Activated CD4-positive, alpha-beta T cell treated with anti-CD3 and anti-CD28 coated beads for 36 hours (primary cell): ENCODE measurements at regions not wholly inside any gene's neighbourhood (a gene's known extent, or its start where the extent isn't known, plus 50 kb on each side); places are given as distances from the start of the nearest gene placed in this dataset.

Experiments
- ATAC-seq: fragments of 200-7000 bp; cut with Tn5 transposase; one replicate; pipeline ENCODE4 v1.10.0; 2021; ENCODE audit warnings: mild to moderate bottlenecking, moderate library complexity
- CTCF ChIA-PET: fragments of 350-600 bp; sonication (Branson Sonifier 250); formaldehyde crosslinking; loops from one replicate; lab custom pipeline; 2021; ENCODE audit warnings: antibody characterized with exemption; lab: Charles Lee
- POLR2A ChIA-PET: fragments of 350-600 bp; sonication (Branson Sonifier 250); formaldehyde crosslinking; loops from one replicate; lab custom pipeline; 2021; ENCODE audit warnings: antibody characterized with exemption, inconsistent platforms; lab: Charles Lee
- DNase-seq: peaks from one replicate; pipeline ENCODE4 v3.0.0-alpha.2; 2020
- H3K27ac Mint-ChIP-seq: one replicate; pipeline ENCODE4 v1.8.0; 2021; ENCODE audit warnings: mixed read lengths
- H3K27me3 Mint-ChIP-seq: one replicate; pipeline ENCODE4 v1.8.0; 2021; ENCODE audit warnings: mixed read lengths
- H3K36me3 Mint-ChIP-seq: one replicate; pipeline ENCODE4 v1.8.0; 2021; ENCODE audit warnings: low read depth, mixed read lengths
- H3K4me1 Mint-ChIP-seq: one replicate; pipeline ENCODE4 v1.8.0; 2021; ENCODE audit warnings: mixed read lengths
- H3K4me3 Mint-ChIP-seq: one replicate; pipeline ENCODE4 v1.8.0; 2021; ENCODE audit warnings: mild to moderate bottlenecking, moderate library complexity, mixed read lengths
- H3K9me3 Mint-ChIP-seq: one replicate; pipeline ENCODE4 v1.8.0; 2021; ENCODE audit warnings: low read depth, mixed read lengths
- intact Hi-C, 2 experiments: fragments of 100-400 bp; cut with DNase I in 1 of 2; cut with micrococcal nuclease in 1 of 2; formaldehyde crosslinking; loops; one replicate each; pipeline versions ENCODE4 v1.14.2 to v1.15.1; 2022 to 2024; cut with DNase I, micrococcal nuclease

DNA sequence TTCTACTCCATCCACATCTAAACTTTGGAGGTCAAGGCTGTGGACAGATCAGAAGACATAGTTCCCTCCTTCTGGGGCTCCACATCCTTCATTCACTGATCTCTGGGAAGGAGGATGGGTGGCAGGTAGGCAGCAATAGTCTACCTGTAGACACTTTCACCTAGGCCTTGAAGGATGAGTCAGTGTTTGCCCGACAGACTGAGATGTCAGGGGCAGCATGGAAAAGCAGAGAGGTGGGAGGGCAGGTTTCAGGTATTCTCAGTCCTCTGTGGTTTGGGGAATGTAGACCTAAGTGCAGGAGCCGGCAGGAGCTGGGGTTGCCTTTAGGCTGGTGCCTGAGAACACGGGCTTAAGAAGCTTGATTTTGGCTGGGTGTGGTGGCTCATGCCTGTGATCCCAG is 171.9 kb upstream of the ZNF267 start:
- H3K27me3 Mint-ChIP-seq: no peaks in the 10 kb centered on the region
- intact Hi-C loops: loop anchor here (1.0 to 10.0 kb wide), 7 partner anchors 12 to 627 kb away; partner anchors contain the start of genes KAT8 (in 1 of the 2), RUSF1 (in 1 of the 2), ZNF646 (in 1 of the 2) and ZNF668 (in 1 of the 2)
- H3K27ac Mint-ChIP-seq: peak overlapping the region; percentile 96
- H3K4me3 Mint-ChIP-seq: peak overlapping the region; percentile 92
- H3K36me3 Mint-ChIP-seq: peaks cover 53% of the 10 kb centered on the region
- ChIA-PET CTCF (interaction anchor here (0.6 to 3.2 kb wide), 2 partner anchors 11 to 168 kb away, joined by 6 to 11 read pairs; a partner anchor contains a TSS), POLR2A (interaction anchor here (1.6 to 2.5 kb wide), 3 partner anchors 10 to 13 kb away, joined by 5 to 24 read pairs (median 10); a partner anchor contains a TSS)
- DNase-seq (no peak), ATAC-seq (no peak)
- no peaks in the 10 kb centered on the region for H3K9me3 Mint-ChIP-seq
- H3K4me1 Mint-ChIP-seq: peaks cover 32% of the 10 kb centered on the region

DNA sequence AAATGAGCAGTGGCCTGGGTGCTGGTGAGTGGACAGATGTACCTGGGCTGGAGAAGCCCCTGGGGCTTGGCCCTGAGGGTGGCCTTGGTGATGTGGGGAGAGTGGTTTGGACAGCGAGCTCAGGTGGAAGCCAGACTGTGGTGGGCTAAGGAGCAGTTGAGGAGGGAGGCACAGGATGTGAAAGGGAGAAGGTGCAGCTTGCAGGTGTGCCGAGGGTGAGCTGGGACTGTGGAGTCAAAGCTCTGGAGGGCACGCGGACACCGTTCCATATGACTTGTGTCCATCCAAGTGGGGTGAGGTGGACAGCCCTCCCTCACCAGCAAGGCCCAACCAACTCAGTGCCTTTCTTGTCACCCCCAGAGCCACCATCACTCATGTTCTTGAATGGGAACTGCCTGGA is 170.8 kb upstream of the ZNF267 start:
- Mint-ChIP-seq H3K9me3 (no peaks in the 10 kb centered on the region), H3K4me1 (peaks cover 37% of the 10 kb centered on the region), H3K36me3 (peaks cover 61% of the 10 kb centered on the region), H3K27me3 (no peaks in the 10 kb centered on the region), H3K4me3 (peak overlapping the region; percentile 92), H3K27ac (peak overlapping the region; percentile 96)
- ATAC-seq (no peak), DNase-seq (no peak)
- intact Hi-C loops: loop anchor here in 1 of 2 experiments (10.0 kb wide), 1 partner anchor 438 kb away; no protein-coding TSS in a partner anchor
- CTCF ChIA-PET: interaction anchor here (0.5 to 3.2 kb wide), 3 partner anchors 9 to 176 kb away, joined by 3 to 11 read pairs (median 3); a partner anchor contains a TSS
- POLR2A ChIA-PET: interaction anchor here (1.2 to 2.5 kb wide), 4 partner anchors 9 to 171 kb away, joined by 5 to 24 read pairs (median 8); partner anchors contain the start of gene ZNF267

DNA sequence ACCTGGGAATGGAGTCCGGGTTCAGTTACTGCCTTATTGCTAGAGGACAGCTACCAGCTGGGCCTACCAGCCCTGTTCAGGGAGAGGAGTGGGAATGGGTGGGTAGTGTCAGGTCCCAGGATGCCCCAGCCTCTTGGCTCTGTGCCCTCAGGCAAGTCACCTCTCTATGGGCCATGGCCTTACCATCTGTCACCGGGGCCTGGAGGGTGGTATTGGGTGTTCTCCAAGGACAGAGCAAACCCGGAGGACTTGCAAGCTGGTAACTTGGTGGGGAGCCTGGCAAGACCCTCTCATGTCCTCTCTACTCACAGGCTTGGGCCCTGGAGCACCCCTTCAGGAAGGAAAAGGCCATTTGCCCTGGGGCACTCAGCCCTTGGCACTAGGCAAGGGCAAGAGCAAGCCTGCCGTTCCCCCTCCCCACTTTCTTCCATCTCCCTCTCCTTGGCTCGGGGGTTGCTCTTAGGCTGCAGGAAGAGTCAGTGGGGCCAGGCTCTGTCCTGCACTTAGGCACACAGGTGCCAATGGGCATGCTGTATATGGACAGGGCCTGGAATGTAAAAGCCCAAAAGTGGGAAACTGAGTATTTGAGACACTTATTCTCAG is 170.0 kb upstream of the ZNF267 start:
- no peak for DNase-seq
- H3K36me3 Mint-ChIP-seq: peaks cover 68% of the 10 kb centered on the region
- intact Hi-C loops: loop anchor here in 1 of 2 experiments (10.0 kb wide), 1 partner anchor 439 kb away; no protein-coding TSS in a partner anchor
- H3K4me1 Mint-ChIP-seq: peaks cover 44% of the 10 kb centered on the region
- ChIA-PET CTCF (interaction anchor here (3.2 kb wide), 1 partner anchor 9 kb away, joined by 11 read pairs; a partner anchor contains a TSS), POLR2A (interaction anchor here (1.6 kb wide), 1 partner anchor 11 kb away, joined by 5 read pairs; no protein-coding TSS in a partner anchor)
- H3K4me3 Mint-ChIP-seq: no peak overlapping the region
- H3K27ac Mint-ChIP-seq: no peak overlapping the region
- ATAC-seq: no peak
- H3K9me3 Mint-ChIP-seq: no peaks in the 10 kb centered on the region
- H3K27me3 Mint-ChIP-seq: no peaks in the 10 kb centered on the region

DNA sequence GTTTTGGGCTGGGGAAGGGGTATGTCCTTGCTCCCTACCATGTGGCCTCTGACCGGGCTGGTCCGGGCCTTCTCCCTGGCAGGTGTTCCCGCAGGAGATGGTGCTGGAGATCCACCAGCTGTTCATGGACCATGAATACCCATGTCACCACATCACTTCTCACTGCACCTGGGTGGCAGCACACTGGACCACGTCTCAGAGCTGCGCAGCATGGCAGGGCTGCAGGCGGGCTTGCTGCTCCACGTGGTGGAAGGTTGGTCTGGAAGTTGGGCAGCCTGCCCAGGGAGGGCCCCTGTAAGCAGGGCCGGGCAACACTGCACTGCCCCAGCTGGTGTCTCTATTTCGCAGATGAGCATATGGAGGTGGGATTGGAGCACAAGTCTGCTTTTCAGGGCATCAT is 169.5 kb upstream of the ZNF267 start:
- intact Hi-C loops: loop anchor here in 1 of 2 experiments (10.0 kb wide), 1 partner anchor 439 kb away; no protein-coding TSS in a partner anchor
- no peak for DNase-seq
- Mint-ChIP-seq H3K27me3 (no peaks in the 10 kb centered on the region), H3K9me3 (no peaks in the 10 kb centered on the region), H3K27ac (no peak overlapping the region), H3K4me1 (peaks cover 47% of the 10 kb centered on the region), H3K4me3 (no peak overlapping the region), H3K36me3 (peaks cover 72% of the 10 kb centered on the region)
- ChIA-PET POLR2A (interaction anchor here (1.4 kb wide), 1 partner anchor 9 kb away, joined by 11 read pairs; a partner anchor contains a TSS), CTCF (no interaction called here)
- no peak for ATAC-seq

DNA sequence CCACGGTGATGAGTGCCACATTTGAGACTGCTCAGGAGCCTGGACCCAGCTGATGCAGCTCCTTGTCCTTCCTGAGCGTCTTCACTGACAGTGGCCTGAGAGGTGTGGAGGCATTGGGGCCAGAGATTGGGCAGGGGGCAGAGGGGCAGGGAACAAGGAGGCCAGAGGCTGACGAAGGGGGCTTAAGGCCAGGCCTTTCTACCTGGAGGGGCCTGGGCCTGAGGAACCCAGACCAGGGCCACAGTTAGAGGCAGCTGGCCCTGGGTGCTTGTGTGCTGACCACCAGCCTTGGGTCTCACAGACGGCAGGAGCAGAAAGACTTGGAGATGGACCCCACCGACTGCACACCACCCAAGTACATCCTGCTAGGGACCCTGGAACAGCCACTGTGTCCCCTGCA is 168.2 kb upstream of the ZNF267 start:
- peaks cover 76% of the 10 kb centered on the region for H3K36me3 Mint-ChIP-seq
- ChIA-PET POLR2A (interaction anchor here (1.2 to 1.4 kb wide), 2 partner anchors 8 to 168 kb away, joined by 4 to 11 read pairs; partner anchors contain the start of gene ZNF267), CTCF (no interaction called here)
- H3K27ac Mint-ChIP-seq: no peak overlapping the region
- intact Hi-C loops: loop anchor here in 1 of 2 experiments (10.0 kb wide), 1 partner anchor 441 kb away; no protein-coding TSS in a partner anchor
- peaks cover 47% of the 10 kb centered on the region for H3K4me1 Mint-ChIP-seq
- no peaks in the 10 kb centered on the region for H3K27me3 Mint-ChIP-seq
- no peaks in the 10 kb centered on the region for H3K9me3 Mint-ChIP-seq
- DNase-seq: no peak
- no peak for ATAC-seq
- H3K4me3 Mint-ChIP-seq: no peak overlapping the region

DNA sequence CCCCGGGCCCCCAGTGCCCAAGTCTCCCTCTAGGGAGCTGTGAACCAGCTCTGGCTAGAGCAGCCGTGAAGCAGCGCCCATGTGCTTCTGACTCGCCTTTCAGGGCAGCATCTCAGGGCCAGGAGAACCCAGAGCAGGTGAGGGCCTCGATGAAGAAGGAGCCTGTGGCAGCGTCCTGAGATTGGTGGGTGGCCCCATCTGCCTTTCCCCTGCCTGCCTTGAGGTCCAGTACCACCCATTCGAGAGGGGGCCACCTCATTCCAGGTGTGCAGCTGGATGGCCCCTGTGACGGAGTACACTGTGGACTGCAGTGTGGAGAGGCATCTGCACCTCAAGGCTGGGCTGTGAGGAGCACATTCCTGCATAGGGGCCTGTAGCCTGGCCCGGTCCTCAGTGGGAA is 167.3 kb upstream of the ZNF267 start:
- ChIA-PET CTCF (no interaction called here), POLR2A (interaction anchor here (0.6 kb wide), 1 partner anchor 199 kb away, joined by 3 read pairs; no protein-coding TSS in a partner anchor)
- peaks cover 71% of the 10 kb centered on the region for H3K36me3 Mint-ChIP-seq
- DNase-seq (no peak), ATAC-seq (no peak)
- H3K4me1 Mint-ChIP-seq: peaks cover 42% of the 10 kb centered on the region
- no peaks in the 10 kb centered on the region for H3K9me3 Mint-ChIP-seq
- H3K27ac Mint-ChIP-seq: no peak overlapping the region
- intact Hi-C loops: loop anchor here in 1 of 2 experiments (10.0 kb wide), 1 partner anchor 442 kb away; no protein-coding TSS in a partner anchor
- H3K27me3 Mint-ChIP-seq: no peaks in the 10 kb centered on the region
- H3K4me3 Mint-ChIP-seq: no peak overlapping the region

DNA sequence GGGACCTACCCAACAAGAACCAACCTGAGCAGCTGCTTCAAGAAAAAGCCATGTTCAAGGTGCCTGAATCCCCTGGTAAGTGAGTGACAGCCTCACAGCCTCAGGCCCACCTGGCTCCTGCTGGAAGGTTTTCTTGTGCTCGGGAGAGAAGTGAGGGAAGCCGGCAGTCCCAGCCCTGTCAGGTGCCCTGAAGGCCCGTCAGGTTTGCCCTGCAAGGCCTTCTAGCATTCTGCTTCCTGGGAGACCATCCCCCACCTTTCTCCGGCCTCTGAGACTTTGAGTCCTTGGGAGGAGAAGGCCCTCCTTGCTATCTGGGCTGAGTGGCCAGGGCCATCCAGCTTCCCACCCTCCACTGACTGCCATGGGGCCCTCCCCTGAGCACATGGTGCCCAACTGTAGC is 166.7 kb upstream of the ZNF267 start:
- DNase-seq (no peak), ATAC-seq (no peak)
- ChIA-PET POLR2A (interaction anchor here (0.6 kb wide), 3 partner anchors 99 to 238 kb away, joined by 3 read pairs; no protein-coding TSS in a partner anchor), CTCF (no interaction called here)
- H3K36me3 Mint-ChIP-seq: peaks cover 65% of the 10 kb centered on the region
- no peaks in the 10 kb centered on the region for H3K9me3 Mint-ChIP-seq
- no peaks in the 10 kb centered on the region for H3K27me3 Mint-ChIP-seq
- intact Hi-C loops: loop anchor here in 1 of 2 experiments (10.0 kb wide), 1 partner anchor 442 kb away; no protein-coding TSS in a partner anchor
- H3K27ac Mint-ChIP-seq: no peak overlapping the region
- peaks cover 38% of the 10 kb centered on the region for H3K4me1 Mint-ChIP-seq
- H3K4me3 Mint-ChIP-seq: no peak overlapping the region

DNA sequence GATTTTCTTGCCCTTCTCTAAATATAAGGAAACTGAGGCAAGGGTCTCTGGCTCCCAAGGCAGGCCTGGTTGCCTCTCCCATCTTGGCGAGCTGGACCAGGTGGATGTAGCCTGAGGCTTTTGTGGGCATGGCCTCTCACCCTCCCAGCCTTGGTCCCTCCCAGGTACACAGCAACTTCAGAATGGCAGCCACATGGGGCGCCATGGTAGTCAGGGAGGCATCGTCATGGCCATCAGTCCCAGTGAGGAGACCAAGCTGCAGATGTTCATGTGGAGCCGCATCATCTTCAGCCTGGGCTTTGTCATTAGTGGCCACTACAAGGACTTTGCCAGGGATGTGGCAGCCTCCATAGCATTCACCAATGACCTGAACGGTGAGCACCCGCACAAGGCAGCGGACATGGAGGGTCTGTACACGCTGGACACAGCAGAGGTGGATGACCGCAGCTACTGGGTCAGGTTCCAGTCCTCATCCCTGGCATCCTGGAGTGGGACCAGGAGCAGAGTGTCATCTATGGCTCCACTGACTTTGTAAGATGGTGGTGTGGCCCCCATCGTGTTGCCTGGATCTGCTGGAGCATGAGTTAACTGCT is 165.8 kb upstream of the ZNF267 start:
- H3K36me3 Mint-ChIP-seq: peaks cover 56% of the 10 kb centered on the region
- ATAC-seq: no peak
- intact Hi-C loops: loop anchor here in 1 of 2 experiments (10.0 kb wide), 1 partner anchor 443 kb away; no protein-coding TSS in a partner anchor
- CTCF ChIA-PET: interaction anchor here (1.7 kb wide), 1 partner anchor 15 kb away, joined by 8 read pairs; no protein-coding TSS in a partner anchor
- peaks cover 37% of the 10 kb centered on the region for H3K4me1 Mint-ChIP-seq
- no peaks in the 10 kb centered on the region for H3K27me3 Mint-ChIP-seq
- H3K4me3 Mint-ChIP-seq: no peak overlapping the region
- H3K9me3 Mint-ChIP-seq: no peaks in the 10 kb centered on the region
- H3K27ac Mint-ChIP-seq: peak overlapping the region; percentile 48
- POLR2A ChIA-PET: interaction anchor here (0.6 to 1.6 kb wide), 4 partner anchors 12 to 239 kb away, joined by 3 to 11 read pairs (median 4); no protein-coding TSS in a partner anchor
- no peak for DNase-seq

DNA sequence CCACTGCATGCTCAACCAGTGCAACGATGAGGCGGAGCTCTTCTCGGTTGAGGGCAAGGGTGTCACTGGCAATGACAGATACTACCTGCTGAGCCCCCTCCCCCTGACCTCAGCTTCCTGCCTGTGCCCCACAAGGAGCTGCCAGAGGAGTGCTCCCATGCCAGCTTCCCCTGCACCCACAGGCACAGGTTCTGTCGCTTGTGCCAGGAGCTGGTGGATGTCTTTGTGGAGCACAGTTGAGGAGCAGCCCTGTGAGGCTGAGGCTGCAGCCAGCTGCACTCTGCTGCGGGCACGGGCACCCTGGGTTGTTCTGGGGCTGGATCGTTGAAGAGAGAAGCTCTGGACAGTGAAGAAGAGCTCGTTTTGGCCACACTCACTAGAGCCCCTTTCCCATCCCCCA is 165.3 kb upstream of the ZNF267 start:
- Mint-ChIP-seq H3K36me3 (peaks cover 52% of the 10 kb centered on the region), H3K4me1 (peaks cover 36% of the 10 kb centered on the region), H3K4me3 (no peak overlapping the region), H3K27me3 (no peaks in the 10 kb centered on the region), H3K9me3 (no peaks in the 10 kb centered on the region), H3K27ac (peak overlapping the region; percentile 55)
- intact Hi-C loops: loop anchor here in 1 of 2 experiments (10.0 kb wide), 1 partner anchor 444 kb away; no protein-coding TSS in a partner anchor
- ChIA-PET CTCF (interaction anchor here (1.7 kb wide), 1 partner anchor 14 kb away, joined by 8 read pairs; no protein-coding TSS in a partner anchor), POLR2A (interaction anchor here (0.6 to 1.6 kb wide), 4 partner anchors 13 to 169 kb away, joined by 3 to 11 read pairs (median 4); no protein-coding TSS in a partner anchor)
- ATAC-seq: peak; percentile 64
- DNase-seq: peak; percentile 75

DNA sequence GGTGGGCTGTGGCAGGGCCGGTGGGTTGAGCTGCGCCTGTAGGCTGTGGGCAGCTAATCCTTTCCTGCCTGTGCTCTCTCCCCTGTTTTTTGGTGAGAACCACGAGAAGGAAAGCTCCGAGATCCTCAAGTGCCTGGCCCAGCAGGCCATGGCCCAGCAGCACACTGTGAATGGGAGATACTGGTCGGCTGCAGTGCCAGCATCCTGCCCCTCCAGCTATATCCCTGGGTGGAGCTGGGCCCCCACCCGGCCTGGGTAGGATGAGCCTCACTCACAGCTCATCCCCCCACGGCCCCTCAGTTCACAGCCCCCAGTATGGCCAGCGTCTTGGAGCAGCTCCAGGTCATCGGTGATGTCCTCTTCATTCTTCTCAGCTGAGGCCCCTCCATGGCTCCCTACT is 164.4 kb upstream of the ZNF267 start:
- DNase-seq (no peak), ATAC-seq (no peak)
- no peak overlapping the region for H3K4me3 Mint-ChIP-seq
- no peaks in the 10 kb centered on the region for H3K9me3 Mint-ChIP-seq
- H3K27ac Mint-ChIP-seq: no peak overlapping the region
- ChIA-PET POLR2A (interaction anchor here (1.1 to 1.6 kb wide), 3 partner anchors 160 to 168 kb away, joined by 3 to 11 read pairs (median 3); no protein-coding TSS in a partner anchor), CTCF (interaction anchor here (1.7 kb wide), 1 partner anchor 13 kb away, joined by 8 read pairs; no protein-coding TSS in a partner anchor)
- peaks cover 38% of the 10 kb centered on the region for H3K4me1 Mint-ChIP-seq
- H3K36me3 Mint-ChIP-seq: peaks cover 46% of the 10 kb centered on the region
- H3K27me3 Mint-ChIP-seq: no peaks in the 10 kb centered on the region
- intact Hi-C loops: loop anchor here in 1 of 2 experiments (10.0 kb wide), 1 partner anchor 444 kb away; no protein-coding TSS in a partner anchor
